ENCODE measurements at regions not wholly inside any gene's neighbourhood (a gene's known extent, or its start where the extent isn't known, plus 50 kb on each side); places are given as distances from the start of the nearest gene placed in this dataset.

- TF ChIP-seq CTCF (IDR thresholded peaks at IDR 0.05; ENCODE audit: borderline replicate concordance, insufficient read depth, low read depth, low read length) = no peak
- H3K4me3 ChIP-seq (ENCODE audit: low read depth, low read length) = no peak overlapping the region
Measured at GRCh38 chr17:72342627-72343527, 222.1 kb downstream of the SOX9 start.

GRCh38 chr17:72343911-72344310 lies 223.1 kb downstream of the SOX9 start:
- no peak for TF ChIP-seq CTCF (IDR thresholded peaks at IDR 0.05; ENCODE audit: borderline replicate concordance, insufficient read depth, low read depth, low read length)
- H3K4me3 ChIP-seq (ENCODE audit: low read depth, low read length) = no peak overlapping the region

GRCh38 chr17:72344613-72345012 lies 223.8 kb downstream of the SOX9 start:
- TF ChIP-seq CTCF (IDR thresholded peaks at IDR 0.05; ENCODE audit: borderline replicate concordance, insufficient read depth, low read depth, low read length) = no peak
- no peak overlapping the region for H3K4me3 ChIP-seq (ENCODE audit: low read depth, low read length)

- no peak for TF ChIP-seq CTCF (IDR thresholded peaks at IDR 0.05; ENCODE audit: borderline replicate concordance, insufficient read depth, low read depth, low read length)
- H3K4me3 ChIP-seq (ENCODE audit: low read depth, low read length) = no peak overlapping the region
Measured at GRCh38 chr17:72345088-72345487, 224.3 kb downstream of the SOX9 start.

- TF ChIP-seq CTCF (IDR thresholded peaks at IDR 0.05; ENCODE audit: borderline replicate concordance, insufficient read depth, low read depth, low read length) = no peak
- no peak overlapping the region for H3K4me3 ChIP-seq (ENCODE audit: low read depth, low read length)
Measured at GRCh38 chr17:72345536-72345935, 224.7 kb downstream of the SOX9 start.

- TF ChIP-seq CTCF (IDR thresholded peaks at IDR 0.05; ENCODE audit: borderline replicate concordance, insufficient read depth, low read depth, low read length) = no peak
- no peak overlapping the region for H3K4me3 ChIP-seq (ENCODE audit: low read depth, low read length)
Measured at GRCh38 chr17:72346306-72346705, 225.5 kb downstream of the SOX9 start.

GRCh38 chr17:72349011-72349410 lies 228.2 kb downstream of the SOX9 start:
- H3K4me3 ChIP-seq (ENCODE audit: low read depth, low read length) = no peak overlapping the region
- TF ChIP-seq CTCF (IDR thresholded peaks at IDR 0.05; ENCODE audit: borderline replicate concordance, insufficient read depth, low read depth, low read length) = no peak
